Endothelial cell of umbilical vein (primary cell): ENCODE measurements at regions not wholly inside any gene's neighbourhood (a gene's known extent, or its start where the extent isn't known, plus 50 kb on each side); places are given as distances from the start of the nearest gene placed in this dataset.

ENCODE experiments used
- BruUV-seq: library from RNA; stranded (reverse); fragments of 400-500 nt; replicated peaks from 2 replicates; lab custom pipeline; 2021; lab: Mats Ljungman, UMichigan
- CTCF ChIA-PET: fragments of 300-600, 350-600 bp; sonication (Branson Sonifier 250); formaldehyde crosslinking; loops from one replicate; lab custom pipeline; 2021; ENCODE audit warnings: antibody characterized with exemption, inconsistent platforms; lab: Charles Lee
- POLR2A ChIA-PET: fragments of 300-600, 350-600 bp; sonication (Branson Sonifier 250); formaldehyde crosslinking; loops from one replicate; lab custom pipeline; 2021; ENCODE audit warnings: antibody characterized with exemption, inconsistent platforms; lab: Charles Lee
- DNase-seq: peaks from one replicate; pipeline ENCODE4 v3.0.0-alpha.2; 2011; ENCODE audit warnings: low read depth, low spot score
- FAIRE-seq: peaks from 2 replicates; lab custom pipeline; 2011; peaks lifted over from hg19 to GRCh38; lab: Jason Lieb, UNC
- H2AFZ ChIP-seq: 2 replicates; pipeline ENCODE4 v1.6.0; 2012; ENCODE audit warnings: low read depth, low read length, control low read depth, inconsistent platforms
- H3K27ac ChIP-seq: 2 replicates; pipeline ENCODE4 v1.5.1; 2011; ENCODE audit warnings: low read depth, mild to moderate bottlenecking, control low read depth, low read length, moderate library complexity; ENCODE audit not compliant: insufficient read depth
- H3K27me3 ChIP-seq, 2 experiments: 2 replicates each; pipeline versions ENCODE4 v1.6.0 to v1.6.1; 2011; ENCODE audit warnings: low read length in 2 of 2, mixed read lengths in 1 of 2; ENCODE audit not compliant: control insufficient read depth in 2 of 2, insufficient read depth in 2 of 2
- H3K36me3 ChIP-seq, 2 experiments: 2 replicates in 1 of 2; 3 replicates in 1 of 2; pipeline ENCODE4 v1.5.1; 2011; ENCODE audit warnings: low read length in 2 of 2, mild to moderate bottlenecking in 1 of 2, moderate library complexity in 1 of 2; ENCODE audit not compliant: control insufficient read depth in 2 of 2, insufficient read depth in 2 of 2; ENCODE audit errors: extremely low read depth in 1 of 2
- H3K4me1 ChIP-seq: 3 replicates; pipeline ENCODE4 v1.5.1; 2011; ENCODE audit warnings: mild to moderate bottlenecking, low read length; ENCODE audit not compliant: control insufficient read depth, insufficient read depth; ENCODE audit errors: extremely low read depth
- H3K4me2 ChIP-seq: 2 replicates; pipeline ENCODE4 v1.6.1; 2011; ENCODE audit warnings: low read length, control low read depth, mixed read lengths; ENCODE audit not compliant: insufficient read depth
- H3K4me3 ChIP-seq, 3 experiments: fragments of 200-600 bp in 1 of 3; sonication (generic), shearing (Covaris generic) in 1 of 3; replicated peaks in 1 of 3; 2 replicates each; pipeline ENCODE4 v1.5.1; 2011 to 2016; ENCODE audit warnings: control low read depth in 3 of 3, low read length in 3 of 3, mild to moderate bottlenecking in 2 of 3, inconsistent platforms in 1 of 3, low read depth in 1 of 3, moderate library complexity in 1 of 3; ENCODE audit not compliant: insufficient read depth in 1 of 3
- H3K79me2 ChIP-seq: 2 replicates; pipeline ENCODE4 v1.6.0; 2012; ENCODE audit warnings: low read length, inconsistent platforms; ENCODE audit not compliant: control insufficient read depth, insufficient read depth
- H3K9ac ChIP-seq: replicated peaks from 2 replicates; pipeline ENCODE3; 2011; ENCODE audit warnings: low read length, control low read depth; ENCODE audit not compliant: insufficient read depth; ENCODE audit errors: extremely low read depth
- H3K9me1 ChIP-seq: replicated peaks from 3 replicates; pipeline ENCODE4 v1.6.0; 2011; ENCODE audit warnings: mild to moderate bottlenecking, low read length; ENCODE audit not compliant: control insufficient read depth, insufficient read depth; ENCODE audit errors: extremely low read depth
- H3K9me3 ChIP-seq: replicated peaks from 2 replicates; pipeline ENCODE4 v1.5.1; 2012; ENCODE audit warnings: low read length, inconsistent platforms; ENCODE audit not compliant: control insufficient read depth, insufficient read depth
- H4K20me1 ChIP-seq: replicated peaks from 2 replicates; pipeline ENCODE3; 2011; ENCODE audit warnings: mild to moderate bottlenecking, low read length; ENCODE audit not compliant: control insufficient read depth, insufficient read depth; ENCODE audit errors: extremely low read depth
- EZH2 ChIP-seq: IDR thresholded peaks from 2 replicates; pipeline ENCODE4 v1.6.1; 2012; ENCODE audit warnings: borderline replicate concordance, low read depth, mild to moderate bottlenecking, moderate library complexity, low read length, inconsistent platforms; ENCODE audit not compliant: severe bottlenecking
- FOS ChIP-seq: IDR thresholded peaks from 2 replicates; pipeline ENCODE4 v1.6.1; 2011; ENCODE audit warnings: mild to moderate bottlenecking, low read length, moderate library complexity, borderline replicate concordance; ENCODE audit not compliant: insufficient read depth
- GATA2 ChIP-seq: IDR thresholded peaks from 2 replicates; pipeline ENCODE4 v1.7.0; 2011; ENCODE audit warnings: low read depth, mild to moderate bottlenecking, moderate library complexity, mixed read lengths, low read length; ENCODE audit not compliant: insufficient read length, insufficient read depth
- JUN ChIP-seq: IDR thresholded peaks from 2 replicates; pipeline ENCODE4 v1.6.1; 2011; ENCODE audit warnings: borderline replicate concordance, low read depth; ENCODE audit not compliant: insufficient read length, insufficient read depth
- MYC ChIP-seq: IDR thresholded peaks from one replicate; pipeline ENCODE4 v1.6.1; 2011; ENCODE audit warnings: mild to moderate bottlenecking, low read depth, low read length
- POLR2A ChIP-seq: IDR thresholded peaks from 2 replicates; pipeline ENCODE4 v1.6.1; 2012; ENCODE audit warnings: low read depth, mild to moderate bottlenecking, control low read depth, low read length
- POLR2AphosphoS5 ChIP-seq: IDR thresholded peaks from 2 replicates; pipeline ENCODE4 v1.6.1; 2012; ENCODE audit warnings: low read depth, mild to moderate bottlenecking, control low read depth, low read length, moderate library complexity; ENCODE audit not compliant: insufficient read depth
- dilution Hi-C: fragments of 300-500 bp; cut with MboI; formaldehyde crosslinking; loops from one replicate; pipeline ENCODE4 v1.15.0; 2019; ENCODE audit warnings: low sequenced_read_pairs; ENCODE audit not compliant: extremely low pct_ligation_motif_present
- intact Hi-C: fragments of 100-400 bp; cut with micrococcal nuclease; formaldehyde crosslinking; loops from one replicate; pipeline ENCODE4 v1.10.0; 2022
- TF ChIP-seq, protein P1 (sequence below): IDR thresholded peaks from 2 replicates; pipeline ENCODE4 v1.6.1; 2011; ENCODE audit not compliant: insufficient read depth, insufficient read length
- TF ChIP-seq, protein P2 (sequence below), 2 donors: IDR thresholded peaks; 1 replicate in 1 of 2; 2 replicates in 1 of 2; pipeline ENCODE4 v1.5.1; 2011; ENCODE audit warnings: low read length in 2 of 2, mild to moderate bottlenecking in 2 of 2, moderate library complexity in 2 of 2, control low read depth in 1 of 2, inconsistent platforms in 1 of 2, low read depth in 1 of 2; ENCODE audit not compliant: insufficient read depth in 1 of 2; ENCODE audit errors: extremely low read depth in 1 of 2

DNA sequence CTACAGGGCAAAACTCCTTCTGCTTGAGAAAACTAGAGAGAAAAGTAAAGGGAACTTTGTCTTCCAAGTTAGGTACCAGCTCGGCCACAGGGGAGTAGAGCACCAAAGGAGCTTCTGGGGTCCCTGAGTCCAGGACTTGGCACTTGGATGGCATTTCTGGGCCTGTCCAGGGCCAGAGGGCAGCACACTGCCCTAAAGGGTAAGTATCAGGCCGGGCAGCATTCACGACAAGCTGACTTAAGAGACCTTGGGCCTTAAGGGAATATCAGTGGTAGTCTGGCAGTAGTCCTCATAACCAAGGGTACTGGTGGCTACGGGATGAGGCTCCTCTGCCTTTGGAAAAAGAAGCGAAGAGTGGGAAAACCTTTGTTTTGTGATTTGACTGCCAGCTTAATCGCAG is 632.7 kb downstream of the KLHL13 start:
- Histone ChIP-seq H3K4me3 (no peak overlapping the region), H3K9ac (no peak overlapping the region), H3K27me3 (no peaks in the 10 kb centered on the region), H3K4me1 (no peaks in the 10 kb centered on the region), H3K36me3 (no peaks in the 10 kb centered on the region), H3K9me3 (no peaks in the 10 kb centered on the region), H3K9me1 (no peaks in the 10 kb centered on the region), H2AFZ (no peak overlapping the region), H3K79me2 (no peaks in the 10 kb centered on the region), H3K27ac (no peak overlapping the region), H4K20me1 (no peaks in the 10 kb centered on the region), H3K4me2 (no peak overlapping the region)
- ChIA-PET CTCF (no interaction called here), POLR2A (no interaction called here)
- intact Hi-C loops: no loop called here
- no peak for DNase-seq
- no peak for FAIRE-seq
- dilution Hi-C loops: no loop called here
- TF ChIP-seq GATA2 (no peak), POLR2A (no peak), POLR2AphosphoS5 (no peak), EZH2 (no peak), FOS (no peak), MYC (no peak), JUN (no peak)
- TF ChIP-seq, protein P1, sequence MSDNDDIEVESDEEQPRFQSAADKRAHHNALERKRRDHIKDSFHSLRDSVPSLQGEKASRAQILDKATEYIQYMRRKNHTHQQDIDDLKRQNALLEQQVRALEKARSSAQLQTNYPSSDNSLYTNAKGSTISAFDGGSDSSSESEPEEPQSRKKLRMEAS: no peak
- no TSS peak for BruUV-seq

DNA sequence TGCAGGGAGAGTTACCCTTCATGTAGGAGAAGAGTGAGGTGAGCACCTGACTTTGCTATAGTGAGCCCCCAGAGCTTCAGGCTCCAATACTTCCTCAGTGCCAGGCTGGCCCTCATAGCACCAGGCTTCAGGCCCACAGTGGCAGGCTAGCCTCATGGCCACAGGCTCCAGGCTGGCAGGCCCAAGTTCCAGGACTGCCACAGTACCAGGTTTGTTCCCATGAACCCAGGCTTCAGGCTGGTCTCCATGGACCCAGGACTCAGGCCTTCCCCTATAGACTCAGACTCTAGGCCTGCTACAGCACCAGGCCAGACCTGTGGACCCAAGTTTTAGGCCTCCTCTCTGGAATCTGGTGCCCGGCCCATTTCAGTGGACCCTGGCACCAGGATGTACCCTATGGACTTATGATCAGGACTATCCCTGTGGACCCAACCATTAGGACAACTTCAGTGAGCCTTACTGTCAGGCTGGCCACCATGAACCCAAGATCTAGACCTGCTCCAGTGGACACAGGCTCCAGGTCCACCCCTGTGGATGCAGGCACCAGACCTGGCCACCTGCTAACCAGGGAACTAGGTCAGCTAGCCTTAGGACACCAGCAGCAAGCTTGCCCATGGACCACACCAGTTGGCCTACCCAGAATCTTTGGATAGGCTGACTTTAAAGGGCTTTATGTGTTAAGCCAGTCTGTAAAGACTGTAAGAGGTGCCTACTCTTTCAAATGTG is 658.2 kb downstream of the KLHL13 start:
- CTCF ChIA-PET: no interaction called here
- Histone ChIP-seq H3K4me1 (no peaks in the 10 kb centered on the region), H3K36me3 (no peaks in the 10 kb centered on the region), H3K27ac (no peak overlapping the region), H3K79me2 (no peaks in the 10 kb centered on the region), H4K20me1 (no peaks in the 10 kb centered on the region), H3K4me2 (no peak overlapping the region), H2AFZ (no peak overlapping the region), H3K4me3 (no peak overlapping the region), H3K9me1 (no peaks in the 10 kb centered on the region), H3K9ac (no peak overlapping the region), H3K9me3 (no peaks in the 10 kb centered on the region), H3K27me3 (no peaks in the 10 kb centered on the region)
- dilution Hi-C loops: no loop called here
- TF ChIP-seq FOS: no peak
- TF ChIP-seq EZH2: no peak
- no peak for TF ChIP-seq POLR2AphosphoS5
- TF ChIP-seq GATA2: no peak
- no peak for TF ChIP-seq JUN
- TF ChIP-seq, protein P1: no peak
- TF ChIP-seq, protein P2, sequence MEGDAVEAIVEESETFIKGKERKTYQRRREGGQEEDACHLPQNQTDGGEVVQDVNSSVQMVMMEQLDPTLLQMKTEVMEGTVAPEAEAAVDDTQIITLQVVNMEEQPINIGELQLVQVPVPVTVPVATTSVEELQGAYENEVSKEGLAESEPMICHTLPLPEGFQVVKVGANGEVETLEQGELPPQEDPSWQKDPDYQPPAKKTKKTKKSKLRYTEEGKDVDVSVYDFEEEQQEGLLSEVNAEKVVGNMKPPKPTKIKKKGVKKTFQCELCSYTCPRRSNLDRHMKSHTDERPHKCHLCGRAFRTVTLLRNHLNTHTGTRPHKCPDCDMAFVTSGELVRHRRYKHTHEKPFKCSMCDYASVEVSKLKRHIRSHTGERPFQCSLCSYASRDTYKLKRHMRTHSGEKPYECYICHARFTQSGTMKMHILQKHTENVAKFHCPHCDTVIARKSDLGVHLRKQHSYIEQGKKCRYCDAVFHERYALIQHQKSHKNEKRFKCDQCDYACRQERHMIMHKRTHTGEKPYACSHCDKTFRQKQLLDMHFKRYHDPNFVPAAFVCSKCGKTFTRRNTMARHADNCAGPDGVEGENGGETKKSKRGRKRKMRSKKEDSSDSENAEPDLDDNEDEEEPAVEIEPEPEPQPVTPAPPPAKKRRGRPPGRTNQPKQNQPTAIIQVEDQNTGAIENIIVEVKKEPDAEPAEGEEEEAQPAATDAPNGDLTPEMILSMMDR (IDR thresholded peaks at IDR 0.05; ENCODE audit: extremely low read depth in 1 of 2, insufficient read depth in 1 of 2, low read depth in 1 of 2, low read length in 2 of 2): no peak
- no peak for TF ChIP-seq MYC
- no peak for TF ChIP-seq POLR2A
- intact Hi-C loops: no loop called here
- POLR2A ChIA-PET: no interaction called here
- no peak for FAIRE-seq
- BruUV-seq: no TSS peak
- no peak for DNase-seq
